ENCODE measurements at regions not wholly inside any gene's neighbourhood (a gene's known extent, or its start where the extent isn't known, plus 50 kb on each side); places are given as distances from the start of the nearest gene placed in this dataset.

DNA sequence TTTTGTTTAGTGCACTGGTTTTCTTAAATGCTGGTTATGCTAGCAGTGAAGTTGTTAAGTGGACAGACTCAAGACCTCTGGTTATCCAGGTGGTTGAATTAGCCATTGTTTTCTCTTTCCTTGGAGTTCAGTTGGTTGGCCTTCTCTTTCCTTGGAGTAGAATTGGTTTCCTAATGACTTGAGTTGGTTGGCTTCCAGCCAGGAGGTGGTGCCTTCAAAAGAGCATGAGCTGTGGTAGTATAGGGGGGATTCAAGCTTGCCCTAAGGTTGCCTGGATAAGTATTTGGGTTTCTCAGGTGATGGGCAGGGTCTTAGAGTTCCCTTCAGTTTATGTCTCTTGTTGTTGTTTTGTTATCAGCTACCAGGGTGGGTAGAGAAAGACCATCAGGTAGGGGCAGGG is 92.5 kb downstream of the ATP23 start:
- Histone ChIP-seq H3K36me3 (ENCODE audit: control insufficient read depth, insufficient read depth, low read length) (no peaks in the 10 kb centered on the region), H3K27me3 (replicated peaks; ENCODE audit: control insufficient read depth, insufficient read depth, low read length) (no peaks in the 10 kb centered on the region), H3K4me3 (replicated peaks; ENCODE audit: low read depth, low read length) (no peak overlapping the region)
- TF ChIP-seq CTCF (IDR thresholded peaks at IDR 0.05; ENCODE audit: insufficient read depth, low read length, poor library complexity, severe bottlenecking): no peak
- DNase-seq (ENCODE audit: extremely low read depth, insufficient read length): no peak

DNA sequence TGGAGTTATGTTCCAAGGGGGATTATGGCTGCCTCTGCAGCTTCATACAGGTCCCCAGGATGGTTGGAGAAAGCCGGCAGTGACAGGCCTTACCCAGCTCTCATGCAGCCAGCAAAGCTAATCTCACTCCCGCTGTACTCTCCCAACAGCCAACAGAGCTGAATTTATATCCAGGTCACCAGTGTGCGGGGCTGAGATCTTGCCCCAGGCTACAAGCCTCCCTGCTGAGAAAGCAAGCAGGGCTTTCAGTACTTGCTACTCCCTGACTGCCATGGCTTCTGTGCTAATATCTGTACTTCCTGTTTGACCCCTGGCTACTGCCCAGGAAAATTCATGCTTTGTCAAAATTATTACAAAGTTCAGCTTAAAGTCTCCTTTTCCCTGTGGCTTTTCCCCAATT is 92.9 kb downstream of the ATP23 start:
- H3K36me3 ChIP-seq (ENCODE audit: control insufficient read depth, insufficient read depth, low read length): no peaks in the 10 kb centered on the region
- DNase-seq (ENCODE audit: extremely low read depth, insufficient read length): no peak
- no peak overlapping the region for H3K4me3 ChIP-seq (replicated peaks; ENCODE audit: low read depth, low read length)
- no peaks in the 10 kb centered on the region for H3K27me3 ChIP-seq (replicated peaks; ENCODE audit: control insufficient read depth, insufficient read depth, low read length)
- TF ChIP-seq CTCF (IDR thresholded peaks at IDR 0.05; ENCODE audit: insufficient read depth, low read length, poor library complexity, severe bottlenecking): no peak

DNA sequence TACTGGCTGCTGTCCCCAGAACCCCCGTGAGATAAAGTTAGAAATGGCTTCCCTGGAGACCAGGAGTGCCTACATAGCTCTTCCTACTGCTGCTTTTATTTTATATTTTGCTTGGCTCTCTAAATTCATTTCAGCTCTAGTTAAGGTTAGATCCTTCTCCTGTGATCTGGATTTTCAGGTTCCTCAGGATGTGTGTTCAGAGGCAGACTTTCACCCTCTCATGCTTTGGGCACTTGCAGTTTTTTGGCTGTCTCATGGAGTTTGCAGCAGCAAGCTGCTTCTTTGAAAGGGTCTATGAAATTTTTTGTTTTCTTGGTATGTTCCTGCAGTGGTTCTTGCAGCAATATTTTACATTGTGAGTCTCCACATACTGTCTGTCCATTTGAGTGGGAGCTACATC is 93.3 kb downstream of the ATP23 start:
- H3K4me3 ChIP-seq (replicated peaks; ENCODE audit: low read depth, low read length): no peak overlapping the region
- H3K36me3 ChIP-seq (ENCODE audit: control insufficient read depth, insufficient read depth, low read length): no peaks in the 10 kb centered on the region
- DNase-seq (ENCODE audit: extremely low read depth, insufficient read length): no peak
- no peaks in the 10 kb centered on the region for H3K27me3 ChIP-seq (replicated peaks; ENCODE audit: control insufficient read depth, insufficient read depth, low read length)
- no peak for TF ChIP-seq CTCF (IDR thresholded peaks at IDR 0.05; ENCODE audit: insufficient read depth, low read length, poor library complexity, severe bottlenecking)

DNA sequence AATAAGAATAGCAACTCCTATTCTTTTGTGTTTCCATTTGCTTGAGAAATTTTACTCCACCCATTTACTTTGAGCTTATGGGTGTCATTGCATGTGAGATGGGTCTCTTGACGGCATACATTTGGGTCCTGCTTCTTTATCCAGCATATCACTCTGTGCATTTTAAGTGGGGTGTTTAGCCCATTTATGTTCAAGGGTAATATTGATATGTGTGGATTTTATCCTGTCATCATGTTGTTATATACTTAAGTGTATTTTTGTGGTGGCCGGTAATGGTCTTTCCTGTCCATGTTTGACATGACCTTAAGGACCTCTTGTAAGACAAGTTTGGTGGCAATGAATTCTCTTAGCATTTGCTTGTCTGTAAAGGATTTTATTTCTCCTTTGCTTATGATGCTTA is 100.1 kb downstream of the ATP23 start:
- no peak overlapping the region for H3K4me3 ChIP-seq (replicated peaks; ENCODE audit: low read depth, low read length)
- no peaks in the 10 kb centered on the region for H3K36me3 ChIP-seq (ENCODE audit: control insufficient read depth, insufficient read depth, low read length)
- TF ChIP-seq CTCF (IDR thresholded peaks at IDR 0.05; ENCODE audit: insufficient read depth, low read length, poor library complexity, severe bottlenecking): no peak
- H3K27me3 ChIP-seq (replicated peaks; ENCODE audit: control insufficient read depth, insufficient read depth, low read length): no peaks in the 10 kb centered on the region
- no peak for DNase-seq (ENCODE audit: extremely low read depth, insufficient read length)

DNA sequence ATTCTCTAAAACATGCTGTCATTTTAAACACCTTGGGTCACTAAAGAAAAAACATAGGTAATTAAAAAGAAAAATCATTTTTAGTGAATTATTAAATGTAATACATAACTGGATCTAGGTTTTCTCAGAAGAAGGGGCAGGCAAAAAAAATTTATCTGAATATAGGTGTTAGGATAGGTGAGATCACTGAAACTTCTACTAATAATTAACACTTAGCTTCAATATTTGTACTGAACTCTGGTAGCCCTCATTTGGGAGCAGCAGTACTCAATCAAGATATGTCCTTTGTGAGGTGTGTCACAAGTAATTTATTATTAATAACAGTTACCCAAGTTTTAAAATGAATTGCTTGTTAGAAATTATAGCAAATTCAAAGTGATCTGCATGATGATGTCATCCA is 103.6 kb downstream of the ATP23 start:
- no peaks in the 10 kb centered on the region for H3K27me3 ChIP-seq (replicated peaks; ENCODE audit: control insufficient read depth, insufficient read depth, low read length)
- H3K4me3 ChIP-seq (replicated peaks; ENCODE audit: low read depth, low read length): no peak overlapping the region
- H3K36me3 ChIP-seq (ENCODE audit: control insufficient read depth, insufficient read depth, low read length): no peaks in the 10 kb centered on the region
- DNase-seq (ENCODE audit: extremely low read depth, insufficient read length): no peak
- TF ChIP-seq CTCF (IDR thresholded peaks at IDR 0.05; ENCODE audit: insufficient read depth, low read length, poor library complexity, severe bottlenecking): no peak

GRCh38 chr12:58046271-58046670 is 104.9 kb downstream of the ATP23 start:
- Histone ChIP-seq H3K4me3 (replicated peaks; ENCODE audit: low read depth, low read length) (no peak overlapping the region), H3K27me3 (replicated peaks; ENCODE audit: control insufficient read depth, insufficient read depth, low read length) (no peaks in the 10 kb centered on the region), H3K36me3 (ENCODE audit: control insufficient read depth, insufficient read depth, low read length) (no peaks in the 10 kb centered on the region)
- no peak for TF ChIP-seq CTCF (IDR thresholded peaks at IDR 0.05; ENCODE audit: insufficient read depth, low read length, poor library complexity, severe bottlenecking)
- no peak for DNase-seq (ENCODE audit: extremely low read depth, insufficient read length)

All from GM06990 (cell line).